Upper lobe of left lung (tissue), 4 donors: ENCODE measurements at regions not wholly inside any gene's neighbourhood (a gene's known extent, or its start where the extent isn't known, plus 50 kb on each side); places are given as distances from the start of the nearest gene placed in this dataset.

Source experiments
- CTCF ChIP-seq, 6 experiments: fragments of 450-650 bp in 4 of 6; fragments of 200-600 bp in 2 of 6; sonication (generic) in 2 of 6; IDR thresholded peaks; one replicate each; pipeline ENCODE4 v1.5.1; 2016 to 2019; ENCODE audit warnings: antibody characterized with exemption in 6 of 6
- POLR2A ChIP-seq, 4 donors: fragments of 450-650 bp; IDR thresholded peaks; one replicate each; pipeline ENCODE4 v1.5.1; 2016 to 2017; ENCODE audit warnings: antibody characterized with exemption in 4 of 4, mild to moderate bottlenecking in 2 of 4
- POLR2AphosphoS5 ChIP-seq, 2 donors: sonication (generic); formaldehyde crosslinking; IDR thresholded peaks; one replicate each; pipeline ENCODE4 v1.5.1; 2017; ENCODE audit warnings: antibody characterized with exemption in 2 of 2

DNA sequence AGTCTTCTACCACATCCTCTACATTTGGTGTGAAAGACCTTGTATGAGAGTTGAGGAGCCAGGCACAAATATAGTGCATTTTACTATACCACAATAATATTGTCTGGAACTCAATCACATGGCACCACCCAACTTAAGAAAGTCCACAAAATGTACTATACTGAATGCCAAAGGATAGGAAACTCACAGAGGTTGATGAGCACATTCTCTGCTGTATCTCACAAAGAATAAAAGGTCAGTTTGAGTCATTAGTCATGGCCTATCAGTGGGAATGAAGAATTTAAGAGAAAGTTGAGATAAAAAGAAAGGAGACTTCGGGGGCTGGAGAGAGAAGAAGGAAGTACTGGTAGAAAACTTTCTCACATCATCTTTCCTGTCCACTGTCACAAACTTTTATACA lies 134.3 kb downstream of the RDH14 start:
- TF ChIP-seq CTCF (IDR thresholded peaks at IDR 0.05) = no peak
- TF ChIP-seq POLR2A (IDR thresholded peaks at IDR 0.05) = no peak
- TF ChIP-seq POLR2AphosphoS5 (IDR thresholded peaks at IDR 0.05) = no peak
